Neuronal stem cell (in vitro differentiated cells): ENCODE measurements at regions not wholly inside any gene's neighbourhood (a gene's known extent, or its start where the extent isn't known, plus 50 kb on each side); places are given as distances from the start of the nearest gene placed in this dataset.

Source experiments
- DNase-seq: peaks from one replicate; pipeline ENCODE4 v3.0.0-alpha.2; 2013; ENCODE audit warnings: low spot score
- H2AFZ ChIP-seq: one replicate; pipeline ENCODE4 v1.6.1; 2013; ENCODE audit warnings: mild to moderate bottlenecking, low read length, inconsistent platforms
- H2AK5ac ChIP-seq: 2 replicates; pipeline ENCODE4 v1.6.1; 2013; ENCODE audit warnings: low read depth, mild to moderate bottlenecking, inconsistent platforms, low read length, moderate library complexity, mixed read lengths
- H2BK120ac ChIP-seq: 2 replicates; pipeline ENCODE4 v1.6.1; 2013; ENCODE audit warnings: low read depth, mild to moderate bottlenecking, inconsistent platforms, low read length, moderate library complexity, mixed read lengths
- H2BK12ac ChIP-seq: one replicate; pipeline ENCODE4 v1.6.1; 2013; ENCODE audit warnings: low read length, inconsistent platforms
- H2BK15ac ChIP-seq: 2 replicates; pipeline ENCODE4 v1.6.1; 2013; ENCODE audit warnings: mild to moderate bottlenecking, low read length, inconsistent platforms, mixed read lengths
- H2BK5ac ChIP-seq: one replicate; pipeline ENCODE4 v1.6.1; 2013; ENCODE audit warnings: inconsistent platforms, mild to moderate bottlenecking, low read length, moderate library complexity
- H3K14ac ChIP-seq: one replicate; pipeline ENCODE4 v1.6.1; 2013; ENCODE audit warnings: low read length, inconsistent platforms
- H3K18ac ChIP-seq: 2 replicates; pipeline ENCODE4 v1.6.1; 2013; ENCODE audit warnings: low read length, inconsistent platforms
- H3K23ac ChIP-seq: 2 replicates; pipeline ENCODE4 v1.6.1; 2013; ENCODE audit warnings: low read depth, mild to moderate bottlenecking, mixed read lengths, low read length, inconsistent platforms; ENCODE audit not compliant: poor library complexity
- H3K27ac ChIP-seq: replicated peaks from 3 replicates; pipeline ENCODE4 v1.5.1; 2013; ENCODE audit warnings: low read length, inconsistent platforms
- H3K27me3 ChIP-seq, 3 experiments: 2 replicates each; pipeline ENCODE4 v1.6.1; 2013; ENCODE audit warnings: low read length in 3 of 3, mild to moderate bottlenecking in 2 of 3, inconsistent platforms in 1 of 3, low read depth in 1 of 3, mixed read lengths in 1 of 3, moderate library complexity in 1 of 3; ENCODE audit not compliant: control insufficient read depth in 3 of 3, insufficient read depth in 3 of 3
- H3K36me3 ChIP-seq, 2 donors: replicated peaks in 1 of 2; 2 replicates each; pipeline ENCODE4 v1.6.1; 2013; ENCODE audit warnings: low read length in 2 of 2; ENCODE audit not compliant: control insufficient read depth in 2 of 2, insufficient read depth in 2 of 2
- H3K4ac ChIP-seq: 2 replicates; pipeline ENCODE4 v1.6.1; 2013; ENCODE audit warnings: inconsistent platforms, mild to moderate bottlenecking, low read length, moderate library complexity
- H3K4me1 ChIP-seq, 2 donors: 1 replicate in 1 of 2; 2 replicates in 1 of 2; pipeline ENCODE4 v1.6.1; 2013; ENCODE audit warnings: low read length in 2 of 2, low read depth in 1 of 2; ENCODE audit not compliant: control insufficient read depth in 2 of 2, insufficient read depth in 1 of 2
- H3K4me2 ChIP-seq: one replicate; pipeline ENCODE4 v1.6.1; 2013; ENCODE audit warnings: mild to moderate bottlenecking, low read length, inconsistent platforms; ENCODE audit not compliant: insufficient read depth, poor library complexity, severe bottlenecking
- H3K4me3 ChIP-seq, 2 donors: 2 replicates each; pipeline ENCODE4 v1.5.1; 2013; ENCODE audit warnings: low read length in 2 of 2, mild to moderate bottlenecking in 2 of 2, inconsistent platforms in 1 of 2, moderate library complexity in 1 of 2
- H3K79me1 ChIP-seq: one replicate; pipeline ENCODE4 v1.6.1; 2013; ENCODE audit warnings: low read depth, mild to moderate bottlenecking, inconsistent platforms, low read length, moderate library complexity
- H3K9ac ChIP-seq: one replicate; pipeline ENCODE4 v1.6.1; 2013; ENCODE audit warnings: mild to moderate bottlenecking, low read depth, low read length, inconsistent platforms; ENCODE audit not compliant: poor library complexity
- H3K9me3 ChIP-seq, 2 donors: replicated peaks in 1 of 2; 2 replicates each; pipeline versions ENCODE3 to v1.6.1; 2013; ENCODE audit warnings: low read length in 2 of 2, mild to moderate bottlenecking in 2 of 2, inconsistent platforms in 1 of 2, low read depth in 1 of 2, mixed read lengths in 1 of 2, moderate library complexity in 1 of 2; ENCODE audit not compliant: control insufficient read depth in 2 of 2, insufficient read depth in 1 of 2
- H4K8ac ChIP-seq: one replicate; pipeline ENCODE4 v1.6.1; 2013; ENCODE audit warnings: low read depth, mild to moderate bottlenecking, inconsistent platforms, low read length, moderate library complexity
- H4K91ac ChIP-seq: one replicate; pipeline ENCODE4 v1.6.1; 2013; ENCODE audit warnings: low read length, low read depth, mild to moderate bottlenecking, inconsistent platforms; ENCODE audit not compliant: poor library complexity
- WGBS, 2 donors: extraction: QIAGEN DNeasy Blood & Tissue Kit; methylation state at CpG; one replicate each; pipeline ENCODE4 v1.1.7; 2013; ENCODE audit warnings: missing lambda C conversion rate in 2 of 2, mixed read lengths in 1 of 2; ENCODE audit not compliant: insufficient read length in 2 of 2, insufficient replicate concordance in 1 of 2; ENCODE audit errors: extremely low coverage in 2 of 2; 5-methylcytosine and 5-hydroxymethylcytosine counted together

GRCh38 chr1:208615371-208615770 lies 371.2 kb upstream of the PLXNA2 start:
- Histone ChIP-seq H2BK5ac (no peak overlapping the region), H3K36me3 (no peaks in the 10 kb centered on the region), H2BK120ac (no peak overlapping the region), H3K27me3 (no peaks in the 10 kb centered on the region), H3K9me3 (no peaks in the 10 kb centered on the region), H3K27ac (no peak overlapping the region), H3K4me3 (no peak overlapping the region), H3K4me1 (no peaks in the 10 kb centered on the region), H3K4me2 (no peak overlapping the region), H2AFZ (no peak overlapping the region), H2BK15ac (no peak overlapping the region), H3K79me1 (no peaks in the 10 kb centered on the region), H2AK5ac (no peak overlapping the region), H2BK12ac (no peak overlapping the region), H3K18ac (no peak overlapping the region), H3K23ac (no peak overlapping the region), H3K14ac (no peak overlapping the region), H4K8ac (no peak overlapping the region), H3K9ac (no peak overlapping the region), H3K4ac (no peak overlapping the region), H4K91ac (no peak overlapping the region)
- no peak for DNase-seq

DNA sequence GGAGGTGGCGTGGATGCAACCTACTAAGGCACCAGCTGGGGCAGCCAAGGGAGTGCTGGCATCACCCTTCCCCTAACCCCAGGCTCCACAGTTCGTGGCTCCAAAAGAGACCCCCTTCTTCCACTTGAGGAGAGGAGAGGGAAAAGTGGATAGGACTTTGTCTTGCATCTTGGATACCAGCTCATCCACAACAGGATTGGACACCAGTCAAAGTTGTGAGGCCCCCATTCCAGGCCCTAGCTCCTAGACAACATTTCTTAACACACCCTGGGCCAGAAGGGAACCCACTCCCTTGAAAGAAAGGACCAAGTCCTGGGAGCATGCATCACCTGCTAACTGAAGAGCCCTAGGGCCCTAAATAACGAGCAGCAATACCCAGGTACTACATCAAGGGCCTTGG lies 372.6 kb upstream of the PLXNA2 start:
- Histone ChIP-seq H4K91ac (no peak overlapping the region), H3K4me1 (no peaks in the 10 kb centered on the region)
- no CpG with 5 or more reads among the region's 3 CpGs for WGBS, 2 donors

GRCh38 chr1:208628022-208628914 lies 384.1 kb upstream of the PLXNA2 start:
- no peak overlapping the region for H3K27ac ChIP-seq
- H2BK5ac ChIP-seq, result no peak overlapping the region
- H4K91ac ChIP-seq, result no peak overlapping the region
- no peak overlapping the region for H3K18ac ChIP-seq
- H3K9me3 ChIP-seq, result no peaks in the 10 kb centered on the region
- H2BK15ac ChIP-seq, result no peak overlapping the region
- H3K79me1 ChIP-seq, result no peaks in the 10 kb centered on the region
- H3K4ac ChIP-seq, result no peak overlapping the region
- H2BK120ac ChIP-seq, result no peak overlapping the region
- no peaks in the 10 kb centered on the region for H3K27me3 ChIP-seq
- no peak overlapping the region for H3K14ac ChIP-seq
- H3K4me3 ChIP-seq, result no peak overlapping the region
- no peak overlapping the region for H2BK12ac ChIP-seq
- H3K9ac ChIP-seq, result no peak overlapping the region
- no peak for DNase-seq
- WGBS, 2 donors, result no CpG with 5 or more reads among the region's 7 CpGs
- no peak overlapping the region for H2AFZ ChIP-seq
- peaks cover 0 to 2% of the 10 kb centered on the region in 2 donors for H3K36me3 ChIP-seq
- peaks cover 0 to 5% of the 10 kb centered on the region in 2 donors for H3K4me1 ChIP-seq
- no peak overlapping the region for H2AK5ac ChIP-seq
- H3K23ac ChIP-seq, result no peak overlapping the region
- H3K4me2 ChIP-seq, result no peak overlapping the region
- H4K8ac ChIP-seq, result no peak overlapping the region

More for the DNA sequence above, 372.6 kb upstream of the PLXNA2 start:
- Histone ChIP-seq H4K8ac (no peak overlapping the region), H2BK12ac (no peak overlapping the region), H2BK120ac (no peak overlapping the region), H2BK5ac (no peak overlapping the region), H2BK15ac (no peak overlapping the region), H3K9ac (no peak overlapping the region), H3K36me3 (no peaks in the 10 kb centered on the region), H2AK5ac (no peak overlapping the region), H3K4me3 (no peak overlapping the region), H3K14ac (no peak overlapping the region), H3K79me1 (no peaks in the 10 kb centered on the region), H3K4me2 (no peak overlapping the region), H3K23ac (no peak overlapping the region), H3K18ac (no peak overlapping the region), H2AFZ (no peak overlapping the region), H3K27ac (no peak overlapping the region), H3K4ac (no peak overlapping the region), H3K9me3 (no peaks in the 10 kb centered on the region), H3K27me3 (no peaks in the 10 kb centered on the region)
- DNase-seq, result no peak

- WGBS, 2 donors, result no CpG with 5 or more reads among the region's 8 CpGs
- H3K27ac ChIP-seq, result peak overlapping the region; percentile 30
- H2BK12ac ChIP-seq, result no peak overlapping the region
Observed at GRCh38 chr1:208631092-208631491, 386.9 kb upstream of the PLXNA2 start.

More at GRCh38 chr1:208631092-208631491, 386.9 kb upstream of the PLXNA2 start:
- DNase-seq, result no peak
- Histone ChIP-seq H2AK5ac (no peak overlapping the region), H4K91ac (no peak overlapping the region), H3K27me3 (no peaks in the 10 kb centered on the region), H3K4me1 (peaks cover 0 to 10% of the 10 kb centered on the region in 2 donors), H2BK15ac (no peak overlapping the region), H3K9ac (no peak overlapping the region), H3K4ac (no peak overlapping the region), H3K79me1 (no peaks in the 10 kb centered on the region), H3K23ac (no peak overlapping the region), H2BK120ac (no peak overlapping the region), H2BK5ac (no peak overlapping the region), H3K4me2 (no peak overlapping the region), H4K8ac (no peak overlapping the region), H3K36me3 (no peaks in the 10 kb centered on the region), H3K4me3 (no peak overlapping the region), H3K18ac (no peak overlapping the region), H2AFZ (no peak overlapping the region), H3K9me3 (no peaks in the 10 kb centered on the region), H3K14ac (no peak overlapping the region)
